ENCODE measurements at regions not wholly inside any gene's neighbourhood (a gene's known extent, or its start where the extent isn't known, plus 50 kb on each side); places are given as distances from the start of the nearest gene placed in this dataset.

DNA sequence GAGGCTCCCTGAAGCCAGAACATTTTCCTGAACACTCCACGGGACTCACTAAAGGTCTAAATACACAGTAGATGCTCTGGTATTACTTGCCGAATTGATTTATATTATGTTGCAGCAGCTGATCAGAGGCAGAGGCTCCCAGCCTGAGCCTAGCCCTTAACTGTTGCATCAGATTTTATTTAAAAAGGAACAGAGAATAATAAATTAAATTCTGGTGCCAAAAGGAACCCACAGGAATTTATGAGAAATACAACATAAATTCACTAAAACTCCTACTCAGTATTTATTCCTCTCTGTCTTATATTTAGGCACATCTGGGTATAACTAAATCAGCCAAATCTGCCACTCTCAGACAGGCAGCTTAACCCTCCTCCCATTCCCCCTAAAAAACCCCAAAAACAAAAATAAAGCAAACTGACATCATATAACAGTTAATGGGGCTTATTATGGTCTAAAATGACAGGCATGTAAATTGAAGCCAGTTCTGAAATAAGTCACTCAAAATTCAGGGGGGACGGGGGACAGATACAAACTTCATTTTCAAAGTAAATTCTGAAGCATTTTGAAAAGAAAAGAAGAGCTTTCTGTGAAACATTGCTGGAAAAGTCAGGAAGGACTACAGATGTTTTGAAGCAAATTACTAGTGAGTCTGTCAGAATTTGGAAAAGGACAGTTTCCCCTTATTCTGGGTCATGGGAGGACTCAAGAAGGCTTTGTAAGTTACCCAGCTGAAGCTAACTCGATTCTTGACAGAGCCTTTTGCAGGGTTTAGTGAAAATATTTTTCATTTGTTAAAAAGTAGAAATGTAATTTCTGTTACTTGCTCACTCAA lies 53.8 kb upstream of the CORO2B start (continued):
- TF ChIP-seq, protein P1, sequence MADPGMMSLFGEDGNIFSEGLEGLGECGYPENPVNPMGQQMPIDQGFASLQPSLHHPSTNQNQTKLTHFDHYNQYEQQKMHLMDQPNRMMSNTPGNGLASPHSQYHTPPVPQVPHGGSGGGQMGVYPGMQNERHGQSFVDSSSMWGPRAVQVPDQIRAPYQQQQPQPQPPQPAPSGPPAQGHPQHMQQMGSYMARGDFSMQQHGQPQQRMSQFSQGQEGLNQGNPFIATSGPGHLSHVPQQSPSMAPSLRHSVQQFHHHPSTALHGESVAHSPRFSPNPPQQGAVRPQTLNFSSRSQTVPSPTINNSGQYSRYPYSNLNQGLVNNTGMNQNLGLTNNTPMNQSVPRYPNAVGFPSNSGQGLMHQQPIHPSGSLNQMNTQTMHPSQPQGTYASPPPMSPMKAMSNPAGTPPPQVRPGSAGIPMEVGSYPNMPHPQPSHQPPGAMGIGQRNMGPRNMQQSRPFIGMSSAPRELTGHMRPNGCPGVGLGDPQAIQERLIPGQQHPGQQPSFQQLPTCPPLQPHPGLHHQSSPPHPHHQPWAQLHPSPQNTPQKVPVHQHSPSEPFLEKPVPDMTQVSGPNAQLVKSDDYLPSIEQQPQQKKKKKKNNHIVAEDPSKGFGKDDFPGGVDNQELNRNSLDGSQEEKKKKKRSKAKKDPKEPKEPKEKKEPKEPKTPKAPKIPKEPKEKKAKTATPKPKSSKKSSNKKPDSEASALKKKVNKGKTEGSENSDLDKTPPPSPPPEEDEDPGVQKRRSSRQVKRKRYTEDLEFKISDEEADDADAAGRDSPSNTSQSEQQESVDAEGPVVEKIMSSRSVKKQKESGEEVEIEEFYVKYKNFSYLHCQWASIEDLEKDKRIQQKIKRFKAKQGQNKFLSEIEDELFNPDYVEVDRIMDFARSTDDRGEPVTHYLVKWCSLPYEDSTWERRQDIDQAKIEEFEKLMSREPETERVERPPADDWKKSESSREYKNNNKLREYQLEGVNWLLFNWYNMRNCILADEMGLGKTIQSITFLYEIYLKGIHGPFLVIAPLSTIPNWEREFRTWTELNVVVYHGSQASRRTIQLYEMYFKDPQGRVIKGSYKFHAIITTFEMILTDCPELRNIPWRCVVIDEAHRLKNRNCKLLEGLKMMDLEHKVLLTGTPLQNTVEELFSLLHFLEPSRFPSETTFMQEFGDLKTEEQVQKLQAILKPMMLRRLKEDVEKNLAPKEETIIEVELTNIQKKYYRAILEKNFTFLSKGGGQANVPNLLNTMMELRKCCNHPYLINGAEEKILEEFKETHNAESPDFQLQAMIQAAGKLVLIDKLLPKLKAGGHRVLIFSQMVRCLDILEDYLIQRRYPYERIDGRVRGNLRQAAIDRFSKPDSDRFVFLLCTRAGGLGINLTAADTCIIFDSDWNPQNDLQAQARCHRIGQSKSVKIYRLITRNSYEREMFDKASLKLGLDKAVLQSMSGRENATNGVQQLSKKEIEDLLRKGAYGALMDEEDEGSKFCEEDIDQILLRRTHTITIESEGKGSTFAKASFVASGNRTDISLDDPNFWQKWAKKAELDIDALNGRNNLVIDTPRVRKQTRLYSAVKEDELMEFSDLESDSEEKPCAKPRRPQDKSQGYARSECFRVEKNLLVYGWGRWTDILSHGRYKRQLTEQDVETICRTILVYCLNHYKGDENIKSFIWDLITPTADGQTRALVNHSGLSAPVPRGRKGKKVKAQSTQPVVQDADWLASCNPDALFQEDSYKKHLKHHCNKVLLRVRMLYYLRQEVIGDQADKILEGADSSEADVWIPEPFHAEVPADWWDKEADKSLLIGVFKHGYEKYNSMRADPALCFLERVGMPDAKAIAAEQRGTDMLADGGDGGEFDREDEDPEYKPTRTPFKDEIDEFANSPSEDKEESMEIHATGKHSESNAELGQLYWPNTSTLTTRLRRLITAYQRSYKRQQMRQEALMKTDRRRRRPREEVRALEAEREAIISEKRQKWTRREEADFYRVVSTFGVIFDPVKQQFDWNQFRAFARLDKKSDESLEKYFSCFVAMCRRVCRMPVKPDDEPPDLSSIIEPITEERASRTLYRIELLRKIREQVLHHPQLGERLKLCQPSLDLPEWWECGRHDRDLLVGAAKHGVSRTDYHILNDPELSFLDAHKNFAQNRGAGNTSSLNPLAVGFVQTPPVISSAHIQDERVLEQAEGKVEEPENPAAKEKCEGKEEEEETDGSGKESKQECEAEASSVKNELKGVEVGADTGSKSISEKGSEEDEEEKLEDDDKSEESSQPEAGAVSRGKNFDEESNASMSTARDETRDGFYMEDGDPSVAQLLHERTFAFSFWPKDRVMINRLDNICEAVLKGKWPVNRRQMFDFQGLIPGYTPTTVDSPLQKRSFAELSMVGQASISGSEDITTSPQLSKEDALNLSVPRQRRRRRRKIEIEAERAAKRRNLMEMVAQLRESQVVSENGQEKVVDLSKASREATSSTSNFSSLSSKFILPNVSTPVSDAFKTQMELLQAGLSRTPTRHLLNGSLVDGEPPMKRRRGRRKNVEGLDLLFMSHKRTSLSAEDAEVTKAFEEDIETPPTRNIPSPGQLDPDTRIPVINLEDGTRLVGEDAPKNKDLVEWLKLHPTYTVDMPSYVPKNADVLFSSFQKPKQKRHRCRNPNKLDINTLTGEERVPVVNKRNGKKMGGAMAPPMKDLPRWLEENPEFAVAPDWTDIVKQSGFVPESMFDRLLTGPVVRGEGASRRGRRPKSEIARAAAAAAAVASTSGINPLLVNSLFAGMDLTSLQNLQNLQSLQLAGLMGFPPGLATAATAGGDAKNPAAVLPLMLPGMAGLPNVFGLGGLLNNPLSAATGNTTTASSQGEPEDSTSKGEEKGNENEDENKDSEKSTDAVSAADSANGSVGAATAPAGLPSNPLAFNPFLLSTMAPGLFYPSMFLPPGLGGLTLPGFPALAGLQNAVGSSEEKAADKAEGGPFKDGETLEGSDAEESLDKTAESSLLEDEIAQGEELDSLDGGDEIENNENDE (IDR thresholded peaks at IDR 0.05; ENCODE audit: insufficient replicate concordance, low read length): no peak
- TF ChIP-seq YY1 (IDR thresholded peaks at IDR 0.05; ENCODE audit: low read depth, low read length): no peak
- no peak for TF ChIP-seq KDM4A (IDR thresholded peaks at IDR 0.05; ENCODE audit: low read depth, low read length, severe bottlenecking)
- TF ChIP-seq MAFK (IDR thresholded peaks at IDR 0.05; ENCODE audit: low read depth, low read length): no peak
- TF ChIP-seq TAF7 (optimal IDR thresholded peaks at IDR 0.05; ENCODE audit: borderline replicate concordance, low read depth, low read length): no peak
- TF ChIP-seq BACH1 (IDR thresholded peaks at IDR 0.05; ENCODE audit: low read length): no peak
- no peak for TF ChIP-seq CBX5 (IDR thresholded peaks at IDR 0.05; ENCODE audit: low read depth, low read length)
- TF ChIP-seq SUZ12 (IDR thresholded peaks at IDR 0.05; ENCODE audit: low read length): no peak
- TF ChIP-seq, protein P2, sequence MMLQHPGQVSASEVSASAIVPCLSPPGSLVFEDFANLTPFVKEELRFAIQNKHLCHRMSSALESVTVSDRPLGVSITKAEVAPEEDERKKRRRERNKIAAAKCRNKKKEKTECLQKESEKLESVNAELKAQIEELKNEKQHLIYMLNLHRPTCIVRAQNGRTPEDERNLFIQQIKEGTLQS (IDR thresholded peaks at IDR 0.05; ENCODE audit: insufficient read depth, low read depth, low read length): no peak
